ENCODE measurements at regions not wholly inside any gene's neighbourhood (a gene's known extent, or its start where the extent isn't known, plus 50 kb on each side); places are given as distances from the start of the nearest gene placed in this dataset.

DNA sequence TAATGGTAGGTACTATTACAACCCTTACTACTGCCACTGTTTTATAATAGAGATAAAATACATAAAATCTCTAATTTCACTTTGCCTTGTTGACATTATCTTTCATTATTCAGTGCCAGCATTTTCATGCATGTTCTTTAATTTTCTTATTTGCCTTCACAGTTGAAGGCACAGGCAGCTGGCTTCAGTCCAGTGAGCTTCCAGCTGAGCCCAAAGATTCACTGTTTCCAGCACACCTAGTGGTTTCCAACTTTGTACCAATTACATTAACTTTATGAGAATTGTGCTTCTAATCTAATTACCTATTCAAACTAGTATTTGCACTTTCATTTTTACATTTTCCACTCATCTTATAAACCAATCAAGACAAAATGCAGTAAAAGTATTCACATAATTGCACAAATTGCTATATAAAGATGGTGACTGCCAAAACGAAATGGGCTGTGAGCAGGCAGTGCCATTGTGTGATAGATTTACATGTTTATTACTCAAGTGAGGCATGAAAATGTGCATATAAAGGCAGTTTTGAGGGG is 228.3 kb downstream of the MFSD1 start:
- TF ChIP-seq, protein P1, sequence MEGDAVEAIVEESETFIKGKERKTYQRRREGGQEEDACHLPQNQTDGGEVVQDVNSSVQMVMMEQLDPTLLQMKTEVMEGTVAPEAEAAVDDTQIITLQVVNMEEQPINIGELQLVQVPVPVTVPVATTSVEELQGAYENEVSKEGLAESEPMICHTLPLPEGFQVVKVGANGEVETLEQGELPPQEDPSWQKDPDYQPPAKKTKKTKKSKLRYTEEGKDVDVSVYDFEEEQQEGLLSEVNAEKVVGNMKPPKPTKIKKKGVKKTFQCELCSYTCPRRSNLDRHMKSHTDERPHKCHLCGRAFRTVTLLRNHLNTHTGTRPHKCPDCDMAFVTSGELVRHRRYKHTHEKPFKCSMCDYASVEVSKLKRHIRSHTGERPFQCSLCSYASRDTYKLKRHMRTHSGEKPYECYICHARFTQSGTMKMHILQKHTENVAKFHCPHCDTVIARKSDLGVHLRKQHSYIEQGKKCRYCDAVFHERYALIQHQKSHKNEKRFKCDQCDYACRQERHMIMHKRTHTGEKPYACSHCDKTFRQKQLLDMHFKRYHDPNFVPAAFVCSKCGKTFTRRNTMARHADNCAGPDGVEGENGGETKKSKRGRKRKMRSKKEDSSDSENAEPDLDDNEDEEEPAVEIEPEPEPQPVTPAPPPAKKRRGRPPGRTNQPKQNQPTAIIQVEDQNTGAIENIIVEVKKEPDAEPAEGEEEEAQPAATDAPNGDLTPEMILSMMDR (IDR thresholded peaks at IDR 0.05; ENCODE audit: low read depth, low read length, poor library complexity, severe bottlenecking): no peak
- TF ChIP-seq EZH2phosphoT487 (IDR thresholded peaks at IDR 0.05; ENCODE audit: borderline replicate concordance, low read length): no peak

Data from DOHH2 (cell line).